Mesodermal cell (in vitro differentiated cells): ENCODE measurements at regions not wholly inside any gene's neighbourhood (a gene's known extent, or its start where the extent isn't known, plus 50 kb on each side); places are given as distances from the start of the nearest gene placed in this dataset.
A peak's percentile ranks its signal among the peaks of the same experiment; 100 is the strongest.

Experiments used
- H3K27ac ChIP-seq: 2 replicates; pipeline ENCODE4 v1.7.0; 2013; ENCODE audit warnings: mild to moderate bottlenecking, low read depth, low read length, moderate library complexity; ENCODE audit not compliant: severe bottlenecking
- H3K36me3 ChIP-seq: 2 replicates; pipeline ENCODE4 v1.7.1; 2013; ENCODE audit warnings: mild to moderate bottlenecking, low read length, moderate library complexity; ENCODE audit not compliant: control insufficient read depth, insufficient read depth
- H3K4me1 ChIP-seq: one replicate; pipeline ENCODE4 v1.7.1; 2013; ENCODE audit warnings: mild to moderate bottlenecking, low read length; ENCODE audit not compliant: insufficient read depth, control insufficient read depth, poor library complexity, severe bottlenecking
- H3K4me3 ChIP-seq: 2 replicates; pipeline ENCODE4 v1.7.0; 2013; ENCODE audit warnings: low read length, control low read depth, mild to moderate bottlenecking; ENCODE audit not compliant: insufficient read depth, poor library complexity, severe bottlenecking; ENCODE audit errors: extremely low read depth
- H3K9me3 ChIP-seq: 2 replicates; pipeline ENCODE4 v1.7.1; 2013; ENCODE audit warnings: mild to moderate bottlenecking, low read length, moderate library complexity; ENCODE audit not compliant: control insufficient read depth
- WGBS, 2 experiments: methylation state at CpG; one replicate each; pipeline ENCODE4 v1.1.5; 2013; ENCODE audit warnings: missing lambda C conversion rate in 2 of 2; ENCODE audit not compliant: insufficient coverage in 2 of 2; 5-methylcytosine and 5-hydroxymethylcytosine counted together

DNA sequence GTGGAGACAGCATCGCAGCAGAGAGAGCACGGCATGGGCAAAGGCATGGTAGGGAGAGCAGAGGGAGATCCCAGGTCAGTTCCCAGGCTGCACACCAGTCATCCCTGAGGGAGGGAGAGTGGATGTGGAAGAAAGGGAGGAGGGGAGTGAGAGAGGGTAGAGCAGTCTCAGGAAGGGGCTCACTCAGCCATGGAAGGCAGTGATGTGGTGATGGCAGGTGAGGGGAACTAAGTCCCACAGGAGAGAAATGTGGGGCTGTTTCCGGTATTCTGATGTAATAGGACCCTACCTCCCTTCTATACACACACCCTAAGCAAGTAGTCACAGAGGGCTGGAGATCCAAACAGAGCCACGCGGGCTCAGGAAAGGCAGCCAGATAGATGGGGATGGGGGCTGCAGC, 500.3 kb upstream of the CDH11 start:
- Histone ChIP-seq H3K36me3 (no peaks in the 10 kb centered on the region), H3K9me3 (no peaks in the 10 kb centered on the region), H3K4me1 (peaks cover 2% of the 10 kb centered on the region), H3K27ac (no peak overlapping the region), H3K4me3 (no peak overlapping the region)
- 94 to 100% methylated on average over 2 of the region's 5 CpGs for WGBS, 2 experiments

DNA sequence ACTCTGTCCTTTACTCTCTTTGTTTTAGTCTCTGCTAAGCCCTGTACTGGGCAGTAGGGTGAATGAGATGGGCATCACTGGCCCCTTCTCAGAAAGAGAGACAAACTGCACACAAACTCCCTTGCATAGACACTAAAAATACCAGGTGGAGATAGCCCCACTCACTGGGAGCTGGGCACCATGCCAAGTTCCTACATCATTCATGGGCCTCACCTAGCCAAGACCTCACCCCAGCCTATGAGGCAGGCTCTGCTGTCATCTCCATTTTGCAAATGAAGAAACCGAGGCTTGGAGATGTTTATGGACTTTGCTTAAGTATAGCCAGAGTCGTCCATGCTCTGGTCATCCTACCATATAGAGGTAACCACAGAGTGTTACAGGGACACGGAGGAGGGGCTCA, 499.8 kb upstream of the CDH11 start:
- Histone ChIP-seq H3K27ac (no peak overlapping the region), H3K4me1 (peaks cover 2% of the 10 kb centered on the region), H3K9me3 (no peaks in the 10 kb centered on the region), H3K4me3 (no peak overlapping the region), H3K36me3 (no peaks in the 10 kb centered on the region)
- 86 to 100% methylated on average over 2 to 3 of the region's 3 CpGs for WGBS, 2 experiments

DNA sequence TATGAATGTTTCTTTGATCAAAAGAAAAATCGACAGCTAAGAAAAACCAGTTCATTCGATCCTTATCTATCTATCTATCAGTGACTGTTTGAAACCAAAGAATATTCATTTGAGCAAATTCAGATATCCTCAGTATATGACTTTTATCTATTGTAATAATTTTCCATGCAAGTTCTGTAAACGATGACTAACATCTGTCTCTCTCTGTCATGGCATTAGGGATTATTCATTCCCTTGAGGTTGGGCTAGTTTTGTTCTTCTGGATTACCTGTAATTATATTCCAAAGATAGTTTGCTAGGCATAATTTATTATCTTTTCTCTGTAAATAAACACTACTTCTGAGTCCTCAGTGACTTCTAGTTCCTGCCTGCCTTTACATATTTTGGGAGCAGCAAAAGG, 497.7 kb upstream of the CDH11 start:
- no CpG with 5 or more reads among the region's 3 CpGs for WGBS, 2 experiments
- Histone ChIP-seq H3K27ac (no peak overlapping the region), H3K9me3 (no peaks in the 10 kb centered on the region), H3K4me3 (no peak overlapping the region), H3K4me1 (peaks cover 2% of the 10 kb centered on the region), H3K36me3 (no peaks in the 10 kb centered on the region)

DNA sequence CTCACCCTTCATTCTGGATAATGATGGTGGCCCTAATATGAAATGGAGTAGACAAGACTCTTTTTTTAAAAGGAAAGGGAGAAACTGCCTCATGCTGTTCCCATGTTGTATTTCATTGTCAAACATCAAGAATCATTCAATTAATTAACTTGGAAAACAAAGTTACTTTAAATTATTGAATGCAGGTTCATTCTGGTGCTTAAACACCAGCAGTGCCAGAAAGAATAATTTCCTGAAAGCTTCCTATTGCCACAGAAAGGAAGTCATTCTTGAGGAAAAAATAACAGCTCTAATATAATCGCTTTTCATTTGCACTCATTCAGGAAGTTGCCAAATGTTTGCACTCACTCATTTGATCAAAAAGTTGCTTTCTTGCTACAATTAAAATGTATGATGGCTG, 497.1 kb upstream of the CDH11 start:
- WGBS, 2 experiments = 100% methylated on average over 1 of the region's 1 CpG; no CpG with 5 or more reads in 1 of the 2 experiments
- Histone ChIP-seq H3K9me3 (no peaks in the 10 kb centered on the region), H3K27ac (no peak overlapping the region), H3K4me1 (no peaks in the 10 kb centered on the region), H3K36me3 (no peaks in the 10 kb centered on the region), H3K4me3 (no peak overlapping the region)

DNA sequence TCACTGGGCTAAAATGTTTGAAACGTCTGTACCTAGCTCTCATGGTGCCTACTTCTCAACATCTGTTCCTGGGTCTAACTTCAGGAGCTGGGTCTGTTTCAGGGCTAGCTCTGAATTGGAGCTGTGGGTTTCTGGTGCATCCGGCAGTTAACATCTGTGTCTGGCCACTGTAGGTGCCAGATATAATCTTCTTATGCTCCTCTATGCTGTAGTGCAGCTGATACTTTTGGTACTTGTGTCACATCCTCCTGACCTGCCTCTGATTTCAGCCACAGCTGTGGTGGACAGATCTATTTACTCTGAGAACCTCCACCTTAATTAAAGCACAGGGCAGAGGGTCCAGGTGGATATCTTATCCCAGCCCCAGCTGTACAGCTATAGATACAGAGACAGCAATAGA, 496.5 kb upstream of the CDH11 start:
- WGBS, 2 experiments = 94% methylated on average over 2 of the region's 2 CpGs; no CpG with 5 or more reads in 1 of the 2 experiments
- no peaks in the 10 kb centered on the region for H3K4me1 ChIP-seq
- no peaks in the 10 kb centered on the region for H3K36me3 ChIP-seq
- no peak overlapping the region for H3K27ac ChIP-seq
- no peaks in the 10 kb centered on the region for H3K9me3 ChIP-seq
- no peak overlapping the region for H3K4me3 ChIP-seq

DNA sequence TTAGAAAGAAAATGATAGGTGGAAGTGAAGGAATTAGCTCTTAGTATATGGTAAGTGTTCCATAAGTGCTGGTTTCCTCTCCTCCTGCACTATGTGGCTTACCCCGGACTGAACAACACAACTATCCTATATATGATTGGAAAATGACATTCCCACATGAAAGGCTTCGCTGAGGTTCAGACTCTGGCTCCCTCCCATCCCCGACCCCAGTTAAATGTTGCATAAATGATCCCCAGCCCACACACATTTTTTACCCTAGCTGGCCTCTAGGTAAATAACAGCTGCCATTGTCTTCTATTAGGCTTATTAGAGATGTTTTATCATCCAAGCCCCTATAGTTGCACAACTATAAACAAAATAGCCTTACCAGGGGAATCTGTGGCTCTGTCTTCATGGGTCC, 495.6 kb upstream of the CDH11 start:
- Histone ChIP-seq H3K36me3 (no peaks in the 10 kb centered on the region), H3K4me3 (no peak overlapping the region), H3K27ac (no peak overlapping the region), H3K4me1 (no peaks in the 10 kb centered on the region), H3K9me3 (no peaks in the 10 kb centered on the region)
- 83% methylated on average over 1 of the region's 3 CpGs; no CpG with 5 or more reads in 1 of the 2 experiments for WGBS, 2 experiments

DNA sequence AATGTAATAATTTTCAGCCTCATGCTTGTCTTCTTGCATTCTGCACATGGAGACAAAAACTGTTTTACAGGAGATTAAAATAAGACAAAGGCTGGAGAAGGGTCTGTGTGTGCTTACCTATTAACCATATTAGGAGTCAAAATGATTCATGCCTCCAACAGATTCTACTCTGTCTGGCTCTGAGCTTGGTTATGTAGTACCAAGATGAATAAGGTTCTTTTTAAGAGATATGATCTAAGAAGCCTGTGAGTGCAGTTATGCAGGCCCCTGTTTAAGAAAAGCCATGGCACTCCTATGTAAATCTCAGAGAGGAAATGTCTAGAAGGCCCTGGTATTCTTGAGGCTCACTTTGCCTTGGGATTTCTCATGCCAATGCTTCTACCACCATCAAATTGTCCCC, 486.6 kb upstream of the CDH11 start:
- H3K27ac ChIP-seq = no peak overlapping the region
- no peaks in the 10 kb centered on the region for H3K36me3 ChIP-seq
- H3K4me1 ChIP-seq = no peaks in the 10 kb centered on the region
- no peaks in the 10 kb centered on the region for H3K9me3 ChIP-seq
- H3K4me3 ChIP-seq = no peak overlapping the region

DNA sequence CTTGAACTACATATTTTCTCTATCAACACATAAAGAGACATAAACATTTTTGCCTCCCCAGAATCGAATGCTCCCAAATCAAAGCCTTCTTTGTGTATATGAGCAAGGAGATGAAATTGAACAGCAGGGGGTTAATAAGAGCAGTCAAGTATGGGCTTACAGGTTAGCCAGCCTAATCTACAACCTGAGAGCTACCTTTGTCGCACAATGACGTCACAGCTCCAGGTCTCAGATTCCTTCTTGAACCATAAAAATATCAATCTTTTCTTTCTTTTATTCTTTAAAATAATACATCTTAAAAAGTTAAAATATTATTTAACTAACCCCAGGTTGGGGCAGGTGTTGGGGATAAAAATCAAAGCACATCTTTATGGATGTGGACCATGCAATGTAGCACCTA, 482.9 kb upstream of the CDH11 start:
- H3K27ac ChIP-seq = no peak overlapping the region
- no peak overlapping the region for H3K4me3 ChIP-seq
- H3K4me1 ChIP-seq = no peaks in the 10 kb centered on the region
- no peaks in the 10 kb centered on the region for H3K9me3 ChIP-seq
- no CpG with 5 or more reads among the region's 3 CpGs for WGBS, 2 experiments
- no peaks in the 10 kb centered on the region for H3K36me3 ChIP-seq

DNA sequence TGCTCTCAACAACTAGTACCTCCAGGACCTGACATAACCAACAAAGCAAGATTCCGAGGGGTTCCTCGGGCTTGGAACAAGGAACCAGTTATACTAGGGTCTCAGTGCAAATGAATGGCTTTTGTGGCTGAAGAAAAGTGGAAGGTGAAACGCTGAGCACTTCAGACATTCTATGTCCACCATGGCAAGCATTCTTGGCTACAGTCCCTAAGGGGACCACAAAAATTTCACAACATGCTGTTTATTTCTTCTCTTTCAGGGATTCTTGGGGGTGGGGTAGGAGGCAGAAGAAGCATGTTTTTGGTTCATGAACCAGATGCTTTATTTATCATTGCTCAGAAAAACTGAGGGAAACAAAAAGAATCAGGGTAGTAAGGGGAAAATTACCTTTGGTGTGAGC, 479.9 kb upstream of the CDH11 start:
- no peak overlapping the region for H3K27ac ChIP-seq
- H3K36me3 ChIP-seq = no peaks in the 10 kb centered on the region
- H3K9me3 ChIP-seq = no peaks in the 10 kb centered on the region
- no peak overlapping the region for H3K4me3 ChIP-seq
- 80 to 95% methylated on average over 1 to 3 of the region's 3 CpGs for WGBS, 2 experiments
- H3K4me1 ChIP-seq = no peaks in the 10 kb centered on the region

DNA sequence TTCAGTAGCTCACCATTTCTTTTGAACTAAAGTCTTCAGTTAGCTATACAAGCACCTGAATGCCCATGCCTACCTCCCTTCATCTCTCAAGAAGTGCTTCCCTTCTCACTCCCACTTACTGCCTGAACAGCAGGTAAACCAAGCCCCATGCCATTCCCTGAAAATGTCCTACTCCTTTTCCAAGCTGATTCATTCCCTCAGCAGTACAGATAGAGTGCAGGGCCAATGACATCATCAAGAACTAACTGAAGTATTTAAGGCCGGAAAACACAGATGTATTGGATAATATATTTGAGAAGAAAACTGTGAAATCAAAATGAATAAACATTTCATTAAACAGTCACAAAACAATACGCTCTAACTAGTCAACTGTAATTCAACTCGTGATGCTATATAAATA, 478.8 kb upstream of the CDH11 start:
- Histone ChIP-seq H3K9me3 (no peaks in the 10 kb centered on the region), H3K4me3 (no peak overlapping the region), H3K27ac (peak overlapping the region; percentile 85), H3K4me1 (no peaks in the 10 kb centered on the region), H3K36me3 (no peaks in the 10 kb centered on the region)
- WGBS, 2 experiments = no CpG with 5 or more reads among the region's 3 CpGs

DNA sequence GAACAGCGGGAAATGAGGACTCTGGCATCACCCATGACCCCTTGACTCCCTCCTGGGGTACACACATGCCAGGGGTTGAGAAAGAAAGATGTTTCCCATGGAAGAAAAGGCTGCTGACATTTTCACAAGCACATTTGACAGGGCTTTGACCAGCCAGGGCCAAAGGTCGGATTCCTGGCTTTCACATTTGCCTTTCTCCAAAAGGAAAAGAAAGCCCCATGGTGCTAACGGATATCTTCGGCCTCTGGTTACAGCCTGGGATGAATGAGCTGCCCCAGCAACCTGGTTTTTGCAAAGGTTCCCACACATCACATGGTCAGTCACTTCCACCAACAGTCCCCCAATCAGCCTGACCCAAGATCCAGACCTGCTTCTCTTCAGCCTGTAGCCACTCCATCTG, 478.2 kb upstream of the CDH11 start:
- WGBS, 2 experiments = 79 to 100% methylated on average over 1 to 3 of the region's 4 CpGs
- Histone ChIP-seq H3K4me1 (no peaks in the 10 kb centered on the region), H3K4me3 (no peak overlapping the region), H3K27ac (peak overlapping the region; percentile 85), H3K9me3 (no peaks in the 10 kb centered on the region), H3K36me3 (no peaks in the 10 kb centered on the region)

DNA sequence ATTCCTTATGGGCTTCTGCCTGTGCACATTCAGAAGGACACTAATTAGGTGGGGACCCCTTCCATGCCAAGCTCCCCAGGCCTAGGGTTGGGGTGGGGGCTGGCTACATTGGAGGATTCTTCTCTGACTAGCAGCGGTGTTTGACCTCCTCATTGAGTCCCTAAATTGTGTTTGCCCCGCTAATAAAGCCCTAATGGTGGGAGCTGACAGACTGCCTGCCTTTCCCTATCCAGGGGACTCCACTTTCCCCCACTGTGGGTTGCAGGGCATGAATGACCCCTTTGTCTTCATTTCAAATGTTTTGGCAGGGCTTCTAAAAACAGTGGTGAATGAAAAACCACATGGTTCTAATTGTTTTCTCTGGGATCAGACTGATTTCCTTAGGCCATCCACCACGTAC, 476.8 kb upstream of the CDH11 start:
- H3K27ac ChIP-seq = peak overlapping the region; percentile 76

More for the DNA sequence above, 476.8 kb upstream of the CDH11 start:
- Histone ChIP-seq H3K4me3 (no peak overlapping the region), H3K4me1 (no peaks in the 10 kb centered on the region), H3K36me3 (no peaks in the 10 kb centered on the region), H3K9me3 (no peaks in the 10 kb centered on the region)
- 49 to 86% methylated on average over 2 to 3 of the region's 3 CpGs for WGBS, 2 experiments
